ENCODE measurements at regions not wholly inside any gene's neighbourhood (a gene's known extent, or its start where the extent isn't known, plus 50 kb on each side); places are given as distances from the start of the nearest gene placed in this dataset.

DNA sequence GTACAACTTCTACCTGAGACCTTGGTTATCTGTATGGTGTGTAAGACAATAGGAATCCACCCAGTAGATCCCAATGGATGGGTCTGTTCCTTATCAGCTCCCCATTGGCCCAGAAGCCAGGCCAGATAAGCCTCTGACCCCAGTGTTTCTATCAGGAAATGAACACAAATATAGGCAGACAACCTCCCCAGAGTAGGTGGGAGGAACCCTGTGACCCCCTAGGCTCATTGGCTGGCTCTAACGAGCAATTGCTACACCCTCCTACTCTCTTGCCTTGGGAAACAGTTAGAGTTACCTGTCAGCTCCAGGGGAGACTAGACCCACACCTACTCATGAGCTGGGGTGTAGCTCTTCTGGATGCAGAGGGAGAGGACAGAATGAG lies 299.9 kb downstream of the UACA start:
- CTCF ChIA-PET = interaction anchor here (1.1 to 5.1 kb wide), 3 partner anchors 24 to 985 kb away, joined by 3 to 26 read pairs (median 4); no protein-coding TSS in a partner anchor
- POLR2A ChIA-PET = no interaction called here
- no peaks in the 10 kb centered on the region for H3K4me1 ChIP-seq (ENCODE audit: control insufficient read depth in 2 of 2, insufficient read depth in 2 of 2, low read length in 2 of 2)

DNA sequence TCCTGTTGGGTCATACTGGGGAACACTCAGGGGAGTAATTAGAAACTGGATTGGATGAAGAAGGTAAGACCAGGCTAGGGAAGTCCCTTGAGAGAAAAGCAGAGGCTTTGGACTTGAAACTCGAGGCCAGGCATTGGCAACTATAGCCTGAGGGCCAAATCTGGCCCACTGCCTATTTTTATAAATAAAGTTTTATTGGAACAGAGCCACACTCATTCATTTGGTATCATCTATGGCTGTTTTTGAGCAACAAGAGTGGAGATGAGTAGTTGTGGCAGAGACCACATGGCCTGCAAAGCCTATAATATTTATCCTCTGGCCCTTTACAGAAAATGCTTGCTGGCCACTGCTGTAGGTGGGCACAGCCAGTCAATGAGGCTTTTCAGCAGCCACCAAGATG lies 301.4 kb downstream of the UACA start:
- Mint-ChIP-seq H3K27me3 (peaks cover 0 to 74% (median 5%) of the 10 kb centered on the region in 5 donors), H3K36me3 (no peaks in the 10 kb centered on the region), H3K9me3 (no peaks in the 10 kb centered on the region), H3K4me3 (no peak overlapping the region), H3K27ac (no peak overlapping the region), H3K4me1 (peaks cover 11 to 19% (median 14%) of the 10 kb centered on the region in 7 donors)
- intact Hi-C loops (cut with micrococcal nuclease) = loop anchor here (2.0 to 10.0 kb wide), 3 partner anchors 27 to 207 kb away; no protein-coding TSS in a partner anchor
- H3K9me3 ChIP-seq (ENCODE audit: control insufficient read depth in 2 of 3, low read length in 3 of 3) = no peaks in the 10 kb centered on the region
- ChIA-PET CTCF (interaction anchor here (1.1 kb wide), 1 partner anchor 73 kb away, joined by 3 read pairs; no protein-coding TSS in a partner anchor), POLR2A (no interaction called here)
- DNase-seq (no peak), ATAC-seq (no peak)
- no peaks in the 10 kb centered on the region for H3K27me3 ChIP-seq (ENCODE audit: control insufficient read depth in 2 of 2, insufficient read depth in 2 of 2, low read length in 2 of 2)
- H3K36me3 ChIP-seq (ENCODE audit: control insufficient read depth in 2 of 3, insufficient read depth in 3 of 3, low read length in 3 of 3) = no peaks in the 10 kb centered on the region
- H3K27ac ChIP-seq (ENCODE audit: low read depth, low read length) = no peak overlapping the region
- no peaks in the 10 kb centered on the region for H3K4me1 ChIP-seq (ENCODE audit: control insufficient read depth in 2 of 2, insufficient read depth in 2 of 2, low read length in 2 of 2)
- H3K4me3 ChIP-seq (ENCODE audit: low read length) = no peak overlapping the region

More for the DNA sequence above, 299.9 kb downstream of the UACA start:
- Histone ChIP-seq H3K36me3 (ENCODE audit: control insufficient read depth in 2 of 3, insufficient read depth in 3 of 3, low read length in 3 of 3) (no peaks in the 10 kb centered on the region), H3K9me3 (ENCODE audit: control insufficient read depth in 2 of 3, low read length in 3 of 3) (no peaks in the 10 kb centered on the region), H3K27ac (ENCODE audit: low read depth, low read length) (no peak overlapping the region), H3K27me3 (ENCODE audit: control insufficient read depth in 2 of 2, insufficient read depth in 2 of 2, low read length in 2 of 2) (no peaks in the 10 kb centered on the region), H3K4me3 (ENCODE audit: low read length) (no peak overlapping the region)
- no peak for DNase-seq
- Mint-ChIP-seq H3K27me3 (peaks cover 0 to 77% (median 5%) of the 10 kb centered on the region in 5 donors), H3K9me3 (no peaks in the 10 kb centered on the region), H3K27ac (no peak overlapping the region), H3K36me3 (no peaks in the 10 kb centered on the region), H3K4me1 (peaks cover 11 to 21% (median 18%) of the 10 kb centered on the region in 7 donors), H3K4me3 (no peak overlapping the region)
- ATAC-seq = no peak
- intact Hi-C loops (cut with micrococcal nuclease) = loop anchor here in 1 of 2 donors (10.0 kb wide), 1 partner anchor 209 kb away; no protein-coding TSS in a partner anchor

DNA sequence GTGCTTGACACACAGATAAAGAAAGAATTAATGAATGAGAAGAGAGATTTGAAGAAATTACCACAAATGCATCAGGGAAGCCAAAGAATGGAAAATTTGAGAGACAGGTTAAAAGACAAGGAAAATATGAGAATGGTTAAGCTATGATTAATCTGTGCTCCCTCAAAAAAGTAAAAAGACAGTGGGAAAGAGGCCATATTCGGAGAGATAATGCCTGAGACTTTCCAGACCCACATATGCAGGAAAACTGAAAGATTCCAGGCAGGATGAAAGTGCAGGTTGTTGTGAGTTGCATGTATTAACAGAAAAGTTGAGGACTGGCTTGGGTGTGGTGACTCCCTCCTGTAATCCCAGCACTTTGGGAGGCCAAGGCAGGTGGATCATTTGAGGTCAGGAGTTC lies 302.3 kb downstream of the UACA start:
- Histone ChIP-seq H3K4me1 (ENCODE audit: control insufficient read depth in 2 of 2, insufficient read depth in 2 of 2, low read length in 2 of 2) (no peaks in the 10 kb centered on the region), H3K36me3 (ENCODE audit: control insufficient read depth in 2 of 3, insufficient read depth in 3 of 3, low read length in 3 of 3) (no peaks in the 10 kb centered on the region), H3K4me3 (ENCODE audit: low read length) (no peak overlapping the region), H3K27me3 (ENCODE audit: control insufficient read depth in 2 of 2, insufficient read depth in 2 of 2, low read length in 2 of 2) (no peaks in the 10 kb centered on the region), H3K9me3 (ENCODE audit: control insufficient read depth in 2 of 3, low read length in 3 of 3) (no peaks in the 10 kb centered on the region), H3K27ac (ENCODE audit: low read depth, low read length) (no peak overlapping the region)
- Mint-ChIP-seq H3K4me1 (peaks cover 9 to 17% (median 11%) of the 10 kb centered on the region in 7 donors), H3K27ac (no peak overlapping the region), H3K27me3 (peaks cover 0 to 73% (median 5%) of the 10 kb centered on the region in 5 donors), H3K4me3 (no peak overlapping the region), H3K36me3 (no peaks in the 10 kb centered on the region), H3K9me3 (no peaks in the 10 kb centered on the region)
- DNase-seq = no peak
- POLR2A ChIA-PET = no interaction called here
- no peak for ATAC-seq
- intact Hi-C loops (cut with micrococcal nuclease) = loop anchor here (2.0 to 10.0 kb wide), 3 partner anchors 28 to 206 kb away; no protein-coding TSS in a partner anchor
- CTCF ChIA-PET = interaction anchor here (0.6 to 1.1 kb wide), 3 partner anchors 74 to 1402 kb away, joined by 3 to 9 read pairs (median 3); no protein-coding TSS in a partner anchor

DNA sequence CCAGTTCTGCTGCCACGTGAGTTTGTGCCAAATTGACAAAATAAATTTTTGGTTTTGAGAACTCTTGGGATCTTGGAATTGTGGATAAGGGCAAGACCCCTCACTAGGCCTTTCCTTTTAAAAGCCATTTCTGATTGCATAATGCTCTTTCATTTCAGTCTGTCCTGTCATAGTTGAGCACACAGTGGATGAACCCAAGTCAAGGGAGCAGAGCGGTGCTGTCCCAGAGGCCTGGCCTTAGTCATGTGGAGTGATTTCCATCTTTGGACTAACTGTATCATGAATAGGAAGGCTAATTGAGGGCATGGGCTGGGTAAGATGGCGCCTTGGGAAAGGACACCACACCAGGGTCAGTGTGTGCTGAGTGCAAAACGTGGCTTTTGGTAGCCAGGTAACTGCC lies 304.0 kb downstream of the UACA start:
- Histone ChIP-seq H3K27ac (ENCODE audit: low read depth, low read length) (no peak overlapping the region), H3K4me3 (ENCODE audit: low read length) (no peak overlapping the region), H3K9me3 (ENCODE audit: control insufficient read depth in 2 of 3, low read length in 3 of 3) (no peaks in the 10 kb centered on the region), H3K4me1 (ENCODE audit: control insufficient read depth in 2 of 2, insufficient read depth in 2 of 2, low read length in 2 of 2) (no peaks in the 10 kb centered on the region), H3K27me3 (ENCODE audit: control insufficient read depth in 2 of 2, insufficient read depth in 2 of 2, low read length in 2 of 2) (no peaks in the 10 kb centered on the region), H3K36me3 (ENCODE audit: control insufficient read depth in 2 of 3, insufficient read depth in 3 of 3, low read length in 3 of 3) (no peaks in the 10 kb centered on the region)
- ATAC-seq = no peak
- Mint-ChIP-seq H3K27ac (no peak overlapping the region), H3K27me3 (peaks cover 0 to 68% (median 5%) of the 10 kb centered on the region in 5 donors), H3K9me3 (no peaks in the 10 kb centered on the region), H3K4me3 (no peak overlapping the region), H3K36me3 (no peaks in the 10 kb centered on the region), H3K4me1 (peaks cover 9 to 15% (median 11%) of the 10 kb centered on the region in 7 donors)
- DNase-seq = no peak
- ChIA-PET CTCF (interaction anchor here (0.8 to 0.9 kb wide), 2 partner anchors 25 to 883 kb away, joined by 3 read pairs; no protein-coding TSS in a partner anchor), POLR2A (no interaction called here)
- intact Hi-C loops (cut with micrococcal nuclease) = no loop called here

DNA sequence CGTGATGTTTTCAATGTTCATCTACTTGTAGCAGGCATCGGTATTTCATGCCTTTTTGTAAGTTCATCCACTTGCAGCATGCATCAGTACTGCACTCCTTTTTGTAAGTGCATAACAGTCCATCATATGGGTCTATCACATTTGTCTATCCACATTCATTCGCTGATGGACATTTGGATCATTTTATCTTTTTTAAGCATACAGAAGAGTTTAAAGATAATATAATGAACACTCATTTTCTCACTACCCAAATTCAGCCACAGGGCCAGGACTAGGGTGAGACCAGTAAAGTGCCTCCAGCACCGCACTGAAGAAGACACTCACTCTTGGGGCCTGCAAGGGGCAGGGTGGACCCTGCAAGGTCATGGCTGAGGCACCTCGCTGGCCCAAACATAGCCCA lies 309.6 kb downstream of the UACA start:
- Histone ChIP-seq H3K27ac (ENCODE audit: low read depth, low read length) (no peak overlapping the region), H3K4me1 (ENCODE audit: control insufficient read depth in 2 of 2, insufficient read depth in 2 of 2, low read length in 2 of 2) (peaks cover 7 to 21% of the 10 kb centered on the region in 2 donors), H3K4me3 (ENCODE audit: low read length) (no peak overlapping the region), H3K36me3 (ENCODE audit: control insufficient read depth in 2 of 3, insufficient read depth in 3 of 3, low read length in 3 of 3) (no peaks in the 10 kb centered on the region), H3K9me3 (ENCODE audit: control insufficient read depth in 2 of 3, low read length in 3 of 3) (no peaks in the 10 kb centered on the region), H3K27me3 (ENCODE audit: control insufficient read depth in 2 of 2, insufficient read depth in 2 of 2, low read length in 2 of 2) (no peaks in the 10 kb centered on the region)
- DNase-seq (no peak), ATAC-seq (no peak)
- H3K4me3 Mint-ChIP-seq = peak overlapping the region in 3 of 10 donors; percentile 3 to 74 (median 56)
- H3K9me3 Mint-ChIP-seq = peaks cover 0 to 3% (median 0%) of the 10 kb centered on the region in 11 donors
- H3K4me1 Mint-ChIP-seq = peaks cover 30 to 37% (median 34%) of the 10 kb centered on the region in 7 donors
- intact Hi-C loops (cut with micrococcal nuclease) = no loop called here
- POLR2A ChIA-PET = no interaction called here
- H3K27me3 Mint-ChIP-seq = peaks cover 0 to 60% (median 0%) of the 10 kb centered on the region in 5 donors
- CTCF ChIA-PET = no interaction called here
- H3K36me3 Mint-ChIP-seq = peaks cover 0 to 6% (median 0%) of the 10 kb centered on the region in 5 donors
- peak overlapping the region in 2 of 9 donors; percentile 48 to 75 for H3K27ac Mint-ChIP-seq

DNA sequence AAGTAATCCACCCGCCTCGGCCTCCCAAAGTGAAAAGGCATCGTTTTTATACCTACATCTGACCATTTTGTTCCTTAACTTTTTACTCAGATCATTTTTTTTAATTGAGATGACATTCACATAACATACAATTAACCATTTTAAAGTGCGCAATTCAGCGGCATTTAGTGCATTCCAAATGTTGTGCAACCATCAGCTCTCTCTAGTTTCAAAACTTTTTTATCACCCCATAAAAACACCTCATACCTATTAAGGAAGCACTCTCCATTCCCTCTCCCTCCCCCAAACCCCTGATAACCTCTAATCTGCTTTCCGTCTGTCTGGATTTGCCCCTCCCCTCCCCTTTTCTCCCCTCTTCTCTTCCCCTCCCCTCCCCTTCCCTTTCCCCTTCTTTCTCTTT lies 310.1 kb downstream of the UACA start:
- ATAC-seq = no peak
- no peaks in the 10 kb centered on the region for H3K36me3 ChIP-seq (ENCODE audit: control insufficient read depth in 2 of 3, insufficient read depth in 3 of 3, low read length in 3 of 3)
- H3K4me3 Mint-ChIP-seq = peak overlapping the region in 3 of 10 donors; percentile 56 to 76 (median 74)
- H3K9me3 Mint-ChIP-seq = peaks cover 0 to 3% (median 0%) of the 10 kb centered on the region in 11 donors
- CTCF ChIA-PET = no interaction called here
- H3K4me1 ChIP-seq (ENCODE audit: control insufficient read depth in 2 of 2, insufficient read depth in 2 of 2, low read length in 2 of 2) = peaks cover 10 to 26% of the 10 kb centered on the region in 2 donors
- intact Hi-C loops (cut with micrococcal nuclease) = no loop called here
- no peak overlapping the region for H3K4me3 ChIP-seq (ENCODE audit: low read length)
- DNase-seq = no peak
- peak overlapping the region in 2 of 9 donors; percentile 48 to 75 for H3K27ac Mint-ChIP-seq
- peaks cover 0 to 6% (median 0%) of the 10 kb centered on the region in 5 donors for H3K36me3 Mint-ChIP-seq
- POLR2A ChIA-PET = no interaction called here
- peaks cover 0 to 65% (median 0%) of the 10 kb centered on the region in 5 donors for H3K27me3 Mint-ChIP-seq
- no peaks in the 10 kb centered on the region for H3K9me3 ChIP-seq (ENCODE audit: control insufficient read depth in 2 of 3, low read length in 3 of 3)
- H3K4me1 Mint-ChIP-seq = peaks cover 35 to 42% (median 40%) of the 10 kb centered on the region in 7 donors
- no peaks in the 10 kb centered on the region for H3K27me3 ChIP-seq (ENCODE audit: control insufficient read depth in 2 of 2, insufficient read depth in 2 of 2, low read length in 2 of 2)
- no peak overlapping the region for H3K27ac ChIP-seq (ENCODE audit: low read depth, low read length)
